WTC11 (cell line): ENCODE measurements at regions not wholly inside any gene's neighbourhood (a gene's known extent, or its start where the extent isn't known, plus 50 kb on each side); places are given as distances from the start of the nearest gene placed in this dataset.

ENCODE experiments used
- CREM ChIP-seq: sonication (generic); formaldehyde crosslinking; IDR thresholded peaks from 2 replicates; pipeline ENCODE4 v1.8.1; 2022; ENCODE audit warnings: mild to moderate bottlenecking, missing genetic modification reagents, moderate library complexity
- ELF4 ChIP-seq: sonication (generic); formaldehyde crosslinking; IDR thresholded peaks from 2 replicates; pipeline ENCODE4 v1.8.1; 2022; ENCODE audit warnings: low read depth, mild to moderate bottlenecking, moderate library complexity, missing genetic modification reagents
- JUN ChIP-seq: sonication (generic); formaldehyde crosslinking; IDR thresholded peaks from 2 replicates; pipeline ENCODE4 v1.8.0; 2023; ENCODE audit warnings: mild to moderate bottlenecking, missing genetic modification reagents
- MXD4 ChIP-seq: fragments of 250-450 bp; sonication (Bioruptor Pico); IDR thresholded peaks from 2 replicates; pipeline ENCODE4 v1.8.0; 2021; ENCODE audit warnings: mild to moderate bottlenecking, moderate library complexity, borderline replicate concordance
- NFYB ChIP-seq: sonication (generic); formaldehyde crosslinking; conservative IDR thresholded peaks from 2 replicates; pipeline ENCODE4 v1.8.0; 2022; ENCODE audit warnings: low read depth, missing genetic modification reagents
- TCF7 ChIP-seq: sonication (generic); formaldehyde crosslinking; IDR thresholded peaks from 2 replicates; pipeline ENCODE4 v1.8.0; 2022; ENCODE audit warnings: mild to moderate bottlenecking, low read depth, missing genetic modification reagents, moderate library complexity
- TEAD4 ChIP-seq: sonication (generic); formaldehyde crosslinking; IDR thresholded peaks from 2 replicates; pipeline ENCODE4 v1.8.0; 2022; ENCODE audit warnings: mild to moderate bottlenecking, missing genetic modification reagents
- TP53 ChIP-seq: sonication (generic); formaldehyde crosslinking; IDR thresholded peaks from 2 replicates; pipeline ENCODE4 v1.8.1; 2023; ENCODE audit warnings: mild to moderate bottlenecking, missing genetic modification reagents
- TF ChIP-seq, protein P1 (sequence below): fragments of 200-600 bp; IDR thresholded peaks from 2 replicates; pipeline ENCODE4 v1.8.0; 2022; ENCODE audit warnings: antibody characterized with exemption
- TF ChIP-seq, protein P2 (sequence below): sonication (generic); formaldehyde crosslinking; conservative IDR thresholded peaks from 2 replicates; pipeline ENCODE4 v1.8.1; 2022; ENCODE audit warnings: mild to moderate bottlenecking, missing genetic modification reagents
- TF ChIP-seq, protein P3 (sequence below): sonication (generic); formaldehyde crosslinking; IDR thresholded peaks from 2 replicates; pipeline ENCODE4 v1.8.1; 2023; ENCODE audit warnings: mild to moderate bottlenecking, missing genetic modification reagents, moderate library complexity
- TF ChIP-seq, protein P4 (sequence below): sonication (generic); formaldehyde crosslinking; IDR thresholded peaks from 2 replicates; pipeline ENCODE4 v1.8.1; 2022; ENCODE audit warnings: mild to moderate bottlenecking, missing genetic modification reagents, moderate library complexity, borderline replicate concordance
- TF ChIP-seq, protein P5 (sequence below): sonication (generic); formaldehyde crosslinking; conservative IDR thresholded peaks from 2 replicates; pipeline ENCODE4 v1.8.1; 2023; ENCODE audit warnings: mild to moderate bottlenecking, low read depth, missing genetic modification reagents, moderate library complexity
- TF ChIP-seq, protein P6 (sequence below): sonication (generic); formaldehyde crosslinking; IDR thresholded peaks from 2 replicates; pipeline ENCODE4 v1.8.1; 2022; ENCODE audit warnings: missing genetic modification reagents, borderline replicate concordance

DNA sequence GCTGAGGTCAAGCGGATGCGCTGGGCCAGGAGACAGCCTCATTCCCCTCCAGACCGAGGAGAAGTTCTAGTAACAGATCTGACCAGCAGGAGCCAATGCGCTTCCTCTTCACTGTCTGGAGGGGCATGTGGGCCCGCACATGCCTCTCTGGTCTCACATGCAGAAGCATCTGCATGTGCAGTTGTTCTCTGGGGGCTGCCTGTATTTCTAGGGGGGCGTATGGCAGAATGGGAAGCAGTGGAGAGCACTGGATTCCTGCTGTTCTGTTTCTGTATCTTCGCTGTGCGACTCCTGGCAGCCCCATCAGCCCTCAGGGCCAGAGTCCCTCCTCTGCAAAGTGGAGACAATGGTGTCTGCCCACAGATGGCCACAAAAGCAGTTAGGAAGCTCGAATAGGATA, 170.4 kb upstream of the IQSEC1 start:
- TF ChIP-seq, protein P1, sequence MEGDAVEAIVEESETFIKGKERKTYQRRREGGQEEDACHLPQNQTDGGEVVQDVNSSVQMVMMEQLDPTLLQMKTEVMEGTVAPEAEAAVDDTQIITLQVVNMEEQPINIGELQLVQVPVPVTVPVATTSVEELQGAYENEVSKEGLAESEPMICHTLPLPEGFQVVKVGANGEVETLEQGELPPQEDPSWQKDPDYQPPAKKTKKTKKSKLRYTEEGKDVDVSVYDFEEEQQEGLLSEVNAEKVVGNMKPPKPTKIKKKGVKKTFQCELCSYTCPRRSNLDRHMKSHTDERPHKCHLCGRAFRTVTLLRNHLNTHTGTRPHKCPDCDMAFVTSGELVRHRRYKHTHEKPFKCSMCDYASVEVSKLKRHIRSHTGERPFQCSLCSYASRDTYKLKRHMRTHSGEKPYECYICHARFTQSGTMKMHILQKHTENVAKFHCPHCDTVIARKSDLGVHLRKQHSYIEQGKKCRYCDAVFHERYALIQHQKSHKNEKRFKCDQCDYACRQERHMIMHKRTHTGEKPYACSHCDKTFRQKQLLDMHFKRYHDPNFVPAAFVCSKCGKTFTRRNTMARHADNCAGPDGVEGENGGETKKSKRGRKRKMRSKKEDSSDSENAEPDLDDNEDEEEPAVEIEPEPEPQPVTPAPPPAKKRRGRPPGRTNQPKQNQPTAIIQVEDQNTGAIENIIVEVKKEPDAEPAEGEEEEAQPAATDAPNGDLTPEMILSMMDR: no peak
- TF ChIP-seq, protein P2, sequence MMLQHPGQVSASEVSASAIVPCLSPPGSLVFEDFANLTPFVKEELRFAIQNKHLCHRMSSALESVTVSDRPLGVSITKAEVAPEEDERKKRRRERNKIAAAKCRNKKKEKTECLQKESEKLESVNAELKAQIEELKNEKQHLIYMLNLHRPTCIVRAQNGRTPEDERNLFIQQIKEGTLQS (CRISPR knock-in tag): no peak
- TF ChIP-seq, protein P3, sequence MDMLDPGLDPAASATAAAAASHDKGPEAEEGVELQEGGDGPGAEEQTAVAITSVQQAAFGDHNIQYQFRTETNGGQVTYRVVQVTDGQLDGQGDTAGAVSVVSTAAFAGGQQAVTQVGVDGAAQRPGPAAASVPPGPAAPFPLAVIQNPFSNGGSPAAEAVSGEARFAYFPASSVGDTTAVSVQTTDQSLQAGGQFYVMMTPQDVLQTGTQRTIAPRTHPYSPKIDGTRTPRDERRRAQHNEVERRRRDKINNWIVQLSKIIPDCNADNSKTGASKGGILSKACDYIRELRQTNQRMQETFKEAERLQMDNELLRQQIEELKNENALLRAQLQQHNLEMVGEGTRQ (CRISPR knock-in tag): no peak
- TF ChIP-seq, protein P4, sequence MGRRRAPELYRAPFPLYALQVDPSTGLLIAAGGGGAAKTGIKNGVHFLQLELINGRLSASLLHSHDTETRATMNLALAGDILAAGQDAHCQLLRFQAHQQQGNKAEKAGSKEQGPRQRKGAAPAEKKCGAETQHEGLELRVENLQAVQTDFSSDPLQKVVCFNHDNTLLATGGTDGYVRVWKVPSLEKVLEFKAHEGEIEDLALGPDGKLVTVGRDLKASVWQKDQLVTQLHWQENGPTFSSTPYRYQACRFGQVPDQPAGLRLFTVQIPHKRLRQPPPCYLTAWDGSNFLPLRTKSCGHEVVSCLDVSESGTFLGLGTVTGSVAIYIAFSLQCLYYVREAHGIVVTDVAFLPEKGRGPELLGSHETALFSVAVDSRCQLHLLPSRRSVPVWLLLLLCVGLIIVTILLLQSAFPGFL (CRISPR knock-in tag): no peak
- TF ChIP-seq, protein P5, sequence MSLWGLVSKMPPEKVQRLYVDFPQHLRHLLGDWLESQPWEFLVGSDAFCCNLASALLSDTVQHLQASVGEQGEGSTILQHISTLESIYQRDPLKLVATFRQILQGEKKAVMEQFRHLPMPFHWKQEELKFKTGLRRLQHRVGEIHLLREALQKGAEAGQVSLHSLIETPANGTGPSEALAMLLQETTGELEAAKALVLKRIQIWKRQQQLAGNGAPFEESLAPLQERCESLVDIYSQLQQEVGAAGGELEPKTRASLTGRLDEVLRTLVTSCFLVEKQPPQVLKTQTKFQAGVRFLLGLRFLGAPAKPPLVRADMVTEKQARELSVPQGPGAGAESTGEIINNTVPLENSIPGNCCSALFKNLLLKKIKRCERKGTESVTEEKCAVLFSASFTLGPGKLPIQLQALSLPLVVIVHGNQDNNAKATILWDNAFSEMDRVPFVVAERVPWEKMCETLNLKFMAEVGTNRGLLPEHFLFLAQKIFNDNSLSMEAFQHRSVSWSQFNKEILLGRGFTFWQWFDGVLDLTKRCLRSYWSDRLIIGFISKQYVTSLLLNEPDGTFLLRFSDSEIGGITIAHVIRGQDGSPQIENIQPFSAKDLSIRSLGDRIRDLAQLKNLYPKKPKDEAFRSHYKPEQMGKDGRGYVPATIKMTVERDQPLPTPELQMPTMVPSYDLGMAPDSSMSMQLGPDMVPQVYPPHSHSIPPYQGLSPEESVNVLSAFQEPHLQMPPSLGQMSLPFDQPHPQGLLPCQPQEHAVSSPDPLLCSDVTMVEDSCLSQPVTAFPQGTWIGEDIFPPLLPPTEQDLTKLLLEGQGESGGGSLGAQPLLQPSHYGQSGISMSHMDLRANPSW (CRISPR knock-in tag): no peak
- TF ChIP-seq MXD4 (CRISPR knock-in tag): no peak
- no peak for TF ChIP-seq TP53 (CRISPR knock-in tag)
- no peak for TF ChIP-seq CREM (CRISPR knock-in tag)
- TF ChIP-seq JUN (CRISPR knock-in tag): no peak
- no peak for TF ChIP-seq TEAD4 (CRISPR knock-in tag)
- no peak for TF ChIP-seq ELF4 (CRISPR knock-in tag)
- TF ChIP-seq, protein P6, sequence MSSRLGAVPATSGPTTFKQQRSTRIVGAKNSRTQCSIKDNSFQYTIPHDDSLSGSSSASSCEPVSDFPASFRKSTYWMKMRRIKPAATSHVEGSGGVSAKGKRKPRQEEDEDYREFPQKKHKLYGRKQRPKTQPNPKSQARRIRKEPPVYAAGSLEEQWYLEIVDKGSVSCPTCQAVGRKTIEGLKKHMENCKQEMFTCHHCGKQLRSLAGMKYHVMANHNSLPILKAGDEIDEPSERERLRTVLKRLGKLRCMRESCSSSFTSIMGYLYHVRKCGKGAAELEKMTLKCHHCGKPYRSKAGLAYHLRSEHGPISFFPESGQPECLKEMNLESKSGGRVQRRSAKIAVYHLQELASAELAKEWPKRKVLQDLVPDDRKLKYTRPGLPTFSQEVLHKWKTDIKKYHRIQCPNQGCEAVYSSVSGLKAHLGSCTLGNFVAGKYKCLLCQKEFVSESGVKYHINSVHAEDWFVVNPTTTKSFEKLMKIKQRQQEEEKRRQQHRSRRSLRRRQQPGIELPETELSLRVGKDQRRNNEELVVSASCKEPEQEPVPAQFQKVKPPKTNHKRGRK: no peak
- TF ChIP-seq TCF7 (CRISPR knock-in tag): no peak
- TF ChIP-seq NFYB (CRISPR knock-in tag): no peak
